Upper lobe of right lung (tissue), 1 donor: ENCODE measurements at regions not wholly inside any gene's neighbourhood (a gene's known extent, or its start where the extent isn't known, plus 50 kb on each side); places are given as distances from the start of the nearest gene placed in this dataset.

Experiments
- ATAC-seq: fragments of 200-7000 bp; cut with Tn5 transposase; one replicate; pipeline ENCODE4 v1.9.1; 2020; ENCODE audit warnings: mild to moderate bottlenecking, moderate library complexity
- DNase-seq: peaks from one replicate; pipeline ENCODE4 v3.0.0-alpha.2; 2020
- H3K27ac ChIP-seq: fragments of 200-600 bp; one replicate; pipeline ENCODE4 v1.8.0; 2022
- H3K27me3 ChIP-seq: fragments of 200-600 bp; one replicate; pipeline ENCODE4 v1.8.0; 2022; ENCODE audit warnings: mild to moderate bottlenecking
- H3K36me3 ChIP-seq: fragments of 200-600 bp; one replicate; pipeline ENCODE4 v1.8.0; 2022
- H3K4me1 ChIP-seq: fragments of 200-600 bp; one replicate; pipeline ENCODE4 v1.8.0; 2022
- H3K4me3 ChIP-seq: fragments of 200-600 bp; one replicate; pipeline ENCODE4 v1.8.0; 2022; ENCODE audit warnings: mild to moderate bottlenecking
- H3K9me3 ChIP-seq: fragments of 200-600 bp; one replicate; pipeline ENCODE4 v1.8.0; 2022
- CTCF ChIP-seq: fragments of 200-600 bp; IDR thresholded peaks from one replicate; pipeline ENCODE4 v1.8.0; 2022; ENCODE audit warnings: antibody characterized with exemption
- intact Hi-C: fragments of 100-400 bp; cut with DNase I; formaldehyde crosslinking; loops from one replicate; pipeline ENCODE4 v1.11.0; 2022
- donor health status: DM: no; HTN: yes; CAD: no; lungs with severe emphysema.

GRCh38 chr3:147195887-147196286, 210.5 kb downstream of the ZIC4 start:
- ATAC-seq (no peak), DNase-seq (no peak)
- TF ChIP-seq CTCF, result no peak
- no peaks in the 10 kb centered on the region for H3K4me1 ChIP-seq
- no peaks in the 10 kb centered on the region for H3K27me3 ChIP-seq
- no peak overlapping the region for H3K4me3 ChIP-seq
- H3K36me3 ChIP-seq, result no peaks in the 10 kb centered on the region
- H3K9me3 ChIP-seq, result no peaks in the 10 kb centered on the region
- intact Hi-C loops, result no loop called here
- no peak overlapping the region for H3K27ac ChIP-seq

- ATAC-seq (peak; percentile 59), DNase-seq (no peak)
- Histone ChIP-seq H3K36me3 (no peaks in the 10 kb centered on the region), H3K9me3 (no peaks in the 10 kb centered on the region), H3K4me3 (no peak overlapping the region), H3K4me1 (no peaks in the 10 kb centered on the region), H3K27ac (no peak overlapping the region), H3K27me3 (no peaks in the 10 kb centered on the region)
- peak; percentile 74 for TF ChIP-seq CTCF
- intact Hi-C loops, result no loop called here
Observed at GRCh38 chr3:147191795-147192385, 214.5 kb downstream of the ZIC4 start.

- H3K4me1 ChIP-seq, result no peaks in the 10 kb centered on the region
- no peak for ATAC-seq
- DNase-seq, result no peak
- H3K9me3 ChIP-seq, result no peaks in the 10 kb centered on the region
- H3K27me3 ChIP-seq, result no peaks in the 10 kb centered on the region
- no peak for TF ChIP-seq CTCF
- H3K36me3 ChIP-seq, result no peaks in the 10 kb centered on the region
- H3K27ac ChIP-seq, result no peak overlapping the region
- intact Hi-C loops, result no loop called here
- no peak overlapping the region for H3K4me3 ChIP-seq
Observed at GRCh38 chr3:147189016-147189415, 217.3 kb downstream of the ZIC4 start.

- no peaks in the 10 kb centered on the region for H3K9me3 ChIP-seq
- H3K36me3 ChIP-seq, result no peaks in the 10 kb centered on the region
- intact Hi-C loops, result no loop called here
- no peak for DNase-seq
- no peaks in the 10 kb centered on the region for H3K4me1 ChIP-seq
- no peak for ATAC-seq
- H3K27me3 ChIP-seq, result no peaks in the 10 kb centered on the region
- H3K27ac ChIP-seq, result no peak overlapping the region
- TF ChIP-seq CTCF, result no peak
- no peak overlapping the region for H3K4me3 ChIP-seq
Observed at GRCh38 chr3:147187687-147188086, 218.7 kb downstream of the ZIC4 start.

- DNase-seq (no peak), ATAC-seq (no peak)
- Histone ChIP-seq H3K9me3 (no peaks in the 10 kb centered on the region), H3K27ac (no peak overlapping the region), H3K4me3 (no peak overlapping the region), H3K4me1 (no peaks in the 10 kb centered on the region), H3K27me3 (no peaks in the 10 kb centered on the region), H3K36me3 (no peaks in the 10 kb centered on the region)
- TF ChIP-seq CTCF, result no peak
- intact Hi-C loops, result no loop called here
Observed at GRCh38 chr3:147185781-147186180, 220.6 kb downstream of the ZIC4 start.

GRCh38 chr3:147184794-147185193, 221.5 kb downstream of the ZIC4 start:
- TF ChIP-seq CTCF, result no peak
- H3K27ac ChIP-seq, result no peak overlapping the region
- DNase-seq, result no peak
- no peaks in the 10 kb centered on the region for H3K36me3 ChIP-seq
- H3K9me3 ChIP-seq, result no peaks in the 10 kb centered on the region
- no peaks in the 10 kb centered on the region for H3K4me1 ChIP-seq
- no peak for ATAC-seq
- H3K27me3 ChIP-seq, result no peaks in the 10 kb centered on the region
- intact Hi-C loops, result no loop called here
- no peak overlapping the region for H3K4me3 ChIP-seq
